Caco-2 (cell line): ENCODE measurements at regions not wholly inside any gene's neighbourhood (a gene's known extent, or its start where the extent isn't known, plus 50 kb on each side); places are given as distances from the start of the nearest gene placed in this dataset.

ENCODE experiments used
- BruUV-seq: library from RNA; stranded (reverse); fragments of 400-500 nt; replicated peaks from 2 replicates; lab custom pipeline; 2021; lab: Mats Ljungman, UMichigan
- CTCF ChIA-PET: fragments of 300-600 bp; sonication (Branson Sonifier 250); formaldehyde crosslinking; loops from one replicate; lab custom pipeline; 2022; ENCODE audit warnings: antibody characterized with exemption; lab: Charles Lee
- POLR2A ChIA-PET: fragments of 300-600 bp; sonication (Branson Sonifier 250); formaldehyde crosslinking; loops from one replicate; lab custom pipeline; 2022; ENCODE audit warnings: antibody characterized with exemption; lab: Charles Lee
- DNase-seq, 2 experiments: peaks; one replicate each; pipeline versions ENCODE4 v3.0.0 to v3.0.0-alpha.2; 2020 to 2022
- H3K27me3 ChIP-seq: replicated peaks from 2 replicates; pipeline ENCODE4 v1.6.0; 2011; ENCODE audit warnings: low read length; ENCODE audit not compliant: control insufficient read depth, insufficient read depth
- H3K36me3 ChIP-seq: 2 replicates; pipeline ENCODE4 v1.5.1; 2011; ENCODE audit warnings: low read length; ENCODE audit not compliant: control insufficient read depth, insufficient read depth
- H3K4me1 ChIP-seq: fragments of 250-450 bp; sonication (Bioruptor Pico); 2 replicates; pipeline ENCODE4 v1.5.1; 2020; ENCODE audit warnings: mild to moderate bottlenecking
- H3K4me3 ChIP-seq: 2 replicates; pipeline ENCODE4 v1.5.1; 2011; ENCODE audit warnings: low read depth, mild to moderate bottlenecking, control low read depth, low read length
- H3K9me3 ChIP-seq: fragments of 250-450 bp; sonication (Bioruptor Pico); 2 replicates; pipeline ENCODE4 v1.5.1; 2020; ENCODE audit warnings: mild to moderate bottlenecking, moderate library complexity
- H3K27ac Mint-ChIP-seq: one replicate; pipeline ENCODE4 v1.8.0; 2022; ENCODE audit warnings: mixed read lengths; ENCODE audit not compliant: unreplicated experiment
- H3K27me3 Mint-ChIP-seq: one replicate; pipeline ENCODE4 v1.8.0; 2022; ENCODE audit warnings: mixed read lengths; ENCODE audit not compliant: insufficient read depth, unreplicated experiment
- H3K36me3 Mint-ChIP-seq: one replicate; pipeline ENCODE4 v1.8.0; 2022; ENCODE audit warnings: mild to moderate bottlenecking, mixed read lengths; ENCODE audit not compliant: insufficient read depth, unreplicated experiment
- H3K4me1 Mint-ChIP-seq: one replicate; pipeline ENCODE4 v1.8.0; 2022; ENCODE audit warnings: low read depth, mixed read lengths; ENCODE audit not compliant: unreplicated experiment
- H3K4me3 Mint-ChIP-seq: one replicate; pipeline ENCODE4 v1.8.0; 2022; ENCODE audit warnings: mild to moderate bottlenecking, moderate library complexity, mixed read lengths; ENCODE audit not compliant: unreplicated experiment
- H3K9me3 Mint-ChIP-seq: one replicate; pipeline ENCODE4 v1.8.0; 2022; ENCODE audit warnings: mixed read lengths; ENCODE audit not compliant: unreplicated experiment
- CTCF ChIP-seq, 2 experiments: fragments of 200-600 bp in 1 of 2; IDR thresholded peaks; 1 replicate in 1 of 2; 2 replicates in 1 of 2; pipeline versions ENCODE4 v1.5.1 to v1.8.0; 2011 to 2022; ENCODE audit warnings: antibody characterized with exemption in 1 of 2, control low read depth in 1 of 2, inconsistent platforms in 1 of 2, low read depth in 1 of 2, low read length in 1 of 2, mild to moderate bottlenecking in 1 of 2, moderate library complexity in 1 of 2; ENCODE audit not compliant: insufficient read depth in 1 of 2, severe bottlenecking in 1 of 2, unreplicated experiment in 1 of 2
- intact Hi-C: fragments of 100-400 bp; cut with micrococcal nuclease; formaldehyde crosslinking; loops from one replicate; pipeline ENCODE4 v1.10.0; 2022; ENCODE audit not compliant: unreplicated experiment

- intact Hi-C loops, result no loop called here
- Histone ChIP-seq H3K9me3 (no peaks in the 10 kb centered on the region), H3K27me3 (no peaks in the 10 kb centered on the region), H3K36me3 (no peaks in the 10 kb centered on the region), H3K4me3 (no peak overlapping the region), H3K4me1 (no peaks in the 10 kb centered on the region)
- no peak for TF ChIP-seq CTCF (IDR thresholded peaks at IDR 0.05; ENCODE audit: insufficient read depth in 1 of 2, low read depth in 1 of 2, low read length in 1 of 2, severe bottlenecking in 1 of 2, unreplicated experiment in 1 of 2)
- Mint-ChIP-seq H3K27ac (no peak overlapping the region), H3K27me3 (peaks cover 4% of the 10 kb centered on the region), H3K4me3 (no peak overlapping the region), H3K9me3 (no peaks in the 10 kb centered on the region), H3K4me1 (no peaks in the 10 kb centered on the region), H3K36me3 (no peaks in the 10 kb centered on the region)
- no peak for DNase-seq
- ChIA-PET POLR2A (no interaction called here), CTCF (no interaction called here)
- no TSS peak for BruUV-seq
These were observed 492.1 kb downstream of the NEBL start for GRCh38 chr10:20405050-20405449.

- Mint-ChIP-seq H3K9me3 (no peaks in the 10 kb centered on the region), H3K27me3 (peaks cover 8% of the 10 kb centered on the region), H3K27ac (no peak overlapping the region), H3K4me3 (no peak overlapping the region), H3K4me1 (no peaks in the 10 kb centered on the region), H3K36me3 (no peaks in the 10 kb centered on the region)
- ChIA-PET POLR2A (no interaction called here), CTCF (no interaction called here)
- intact Hi-C loops, result no loop called here
- no peak overlapping the region for H3K4me3 ChIP-seq
- TF ChIP-seq CTCF (IDR thresholded peaks at IDR 0.05; ENCODE audit: insufficient read depth in 1 of 2, low read depth in 1 of 2, low read length in 1 of 2, severe bottlenecking in 1 of 2, unreplicated experiment in 1 of 2), result no peak
- H3K36me3 ChIP-seq, result no peaks in the 10 kb centered on the region
- no peaks in the 10 kb centered on the region for H3K27me3 ChIP-seq
- H3K4me1 ChIP-seq, result no peaks in the 10 kb centered on the region
- H3K9me3 ChIP-seq, result no peaks in the 10 kb centered on the region
- DNase-seq, result no peak
- no TSS peak for BruUV-seq
These were observed 497.3 kb downstream of the NEBL start for GRCh38 chr10:20399772-20400171.

- CTCF ChIA-PET, result no interaction called here
- Histone ChIP-seq H3K27me3 (no peaks in the 10 kb centered on the region), H3K36me3 (no peaks in the 10 kb centered on the region), H3K4me3 (no peak overlapping the region), H3K4me1 (no peaks in the 10 kb centered on the region), H3K9me3 (no peaks in the 10 kb centered on the region)
- no peaks in the 10 kb centered on the region for H3K4me1 Mint-ChIP-seq
- TF ChIP-seq CTCF (IDR thresholded peaks at IDR 0.05; ENCODE audit: insufficient read depth in 1 of 2, low read depth in 1 of 2, low read length in 1 of 2, severe bottlenecking in 1 of 2, unreplicated experiment in 1 of 2), result no peak
- BruUV-seq, result no TSS peak
- peaks cover 13% of the 10 kb centered on the region for H3K27me3 Mint-ChIP-seq
- no peaks in the 10 kb centered on the region for H3K36me3 Mint-ChIP-seq
- H3K4me3 Mint-ChIP-seq, result no peak overlapping the region
- H3K27ac Mint-ChIP-seq, result no peak overlapping the region
- H3K9me3 Mint-ChIP-seq, result no peaks in the 10 kb centered on the region
- DNase-seq, result no peak
- POLR2A ChIA-PET, result no interaction called here
- intact Hi-C loops, result no loop called here
These were observed 500.4 kb downstream of the NEBL start for GRCh38 chr10:20396701-20397100.
